Right lobe of liver (tissue), 4 donors: ENCODE measurements at regions not wholly inside any gene's neighbourhood (a gene's known extent, or its start where the extent isn't known, plus 50 kb on each side); places are given as distances from the start of the nearest gene placed in this dataset.
"Not testable (repeated sequence)": the region's sequence is repeated elsewhere in the genome, so short reads cannot be mapped to it uniquely, and the experiment has no call there.

Experiments used
- CTCF ChIP-seq, 4 donors: fragments of 200-600 bp in 3 of 4; fragments of 450-650 bp in 1 of 4; IDR thresholded peaks; one replicate each; pipeline versions ENCODE4 v1.5.1 to v1.8.0; 2016 to 2022; ENCODE audit warnings: antibody characterized with exemption in 4 of 4, mild to moderate bottlenecking in 2 of 4
- POLR2A ChIP-seq: fragments of 450-650 bp; IDR thresholded peaks from one replicate; pipeline ENCODE4 v1.6.1; 2017; ENCODE audit warnings: antibody characterized with exemption, mild to moderate bottlenecking
- donor health status: DM: no; HTN: no; CAD: no.
- donor health status: DM: no; HTN: no; CAD: no.
- donor health status: DM: no; HTN: yes; CAD: no.

DNA sequence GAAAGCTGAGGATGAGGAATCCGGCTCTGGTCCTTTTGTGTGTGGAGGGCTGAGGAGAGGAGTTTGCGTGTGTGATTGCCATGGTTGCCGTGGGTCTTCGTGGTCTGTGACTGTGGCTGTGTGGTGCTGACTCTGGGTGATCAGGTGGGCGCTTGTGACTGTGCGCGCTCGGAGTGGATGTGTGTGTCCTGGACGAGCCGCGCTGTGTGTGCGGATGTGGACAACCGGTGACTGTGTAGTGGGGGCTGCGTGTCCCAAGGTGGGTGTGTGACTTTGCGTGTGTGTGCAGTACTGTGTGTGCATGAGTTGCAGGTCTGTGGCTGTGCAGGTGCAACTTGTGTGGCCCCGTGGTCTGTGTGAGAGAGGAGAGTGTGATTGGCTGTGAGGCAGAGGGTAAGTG is 172.0 kb upstream of the ZNG1E start:
- not testable (repeated sequence) for TF ChIP-seq CTCF (IDR thresholded peaks at IDR 0.05); POLR2A
